ENCODE measurements at regions not wholly inside any gene's neighbourhood (a gene's known extent, or its start where the extent isn't known, plus 50 kb on each side); places are given as distances from the start of the nearest gene placed in this dataset.
"Not testable (repeated sequence)": the region's sequence is repeated elsewhere in the genome, so short reads cannot be mapped to it uniquely, and the experiment has no call there.

DNA sequence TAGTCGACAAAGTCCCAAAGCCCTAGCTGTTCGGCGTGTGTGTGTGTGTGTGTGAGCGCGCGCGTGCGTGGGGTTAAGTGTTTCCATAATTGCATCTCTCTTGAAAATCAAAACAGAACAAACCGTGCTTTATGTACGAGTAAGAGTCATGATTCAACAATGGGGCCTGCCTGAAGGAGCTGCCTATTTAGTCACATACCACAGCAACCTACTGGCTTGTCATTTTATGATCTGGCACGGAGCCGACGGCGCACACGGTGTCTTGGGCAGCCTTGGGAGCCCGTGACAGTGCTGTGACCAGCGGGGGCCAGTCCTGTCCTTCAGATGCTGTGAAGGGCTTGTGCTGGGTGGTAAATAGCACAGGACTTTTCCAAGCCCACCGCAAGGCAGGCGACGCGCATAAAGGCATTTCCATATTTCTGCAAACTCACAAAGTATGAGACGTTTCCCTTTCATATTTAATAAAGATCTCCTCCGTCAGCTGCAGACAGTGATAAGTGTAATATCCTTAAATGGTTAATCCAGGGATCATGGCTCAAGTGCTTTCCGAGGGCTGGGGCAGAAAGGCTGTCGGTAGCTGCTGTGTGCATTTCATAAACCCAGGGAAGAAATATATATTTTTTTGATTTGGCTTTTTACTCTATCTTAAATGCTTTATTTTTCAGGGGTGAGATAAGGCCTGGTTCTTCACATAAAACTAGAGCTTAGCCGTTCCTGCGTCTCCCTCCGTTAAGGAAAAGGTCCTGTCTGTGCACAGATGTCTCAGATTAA, 270.2 kb upstream of the IRX1 start:
- H3K27ac ChIP-seq (ENCODE audit: low read depth, low read length), result no peak overlapping the region
- ChIA-PET CTCF (no interaction called here), POLR2A (no interaction called here)
- H3K27me3 ChIP-seq (ENCODE audit: control insufficient read depth, insufficient read depth, low read length), result no peaks in the 10 kb centered on the region
- H3K9me3 ChIP-seq (ENCODE audit: control insufficient read depth, insufficient read depth, low read length), result peaks cover 91% of the 10 kb centered on the region
- DNase-seq (ENCODE audit: low read depth, low spot score), result no peak
- TF ChIP-seq, protein P1, sequence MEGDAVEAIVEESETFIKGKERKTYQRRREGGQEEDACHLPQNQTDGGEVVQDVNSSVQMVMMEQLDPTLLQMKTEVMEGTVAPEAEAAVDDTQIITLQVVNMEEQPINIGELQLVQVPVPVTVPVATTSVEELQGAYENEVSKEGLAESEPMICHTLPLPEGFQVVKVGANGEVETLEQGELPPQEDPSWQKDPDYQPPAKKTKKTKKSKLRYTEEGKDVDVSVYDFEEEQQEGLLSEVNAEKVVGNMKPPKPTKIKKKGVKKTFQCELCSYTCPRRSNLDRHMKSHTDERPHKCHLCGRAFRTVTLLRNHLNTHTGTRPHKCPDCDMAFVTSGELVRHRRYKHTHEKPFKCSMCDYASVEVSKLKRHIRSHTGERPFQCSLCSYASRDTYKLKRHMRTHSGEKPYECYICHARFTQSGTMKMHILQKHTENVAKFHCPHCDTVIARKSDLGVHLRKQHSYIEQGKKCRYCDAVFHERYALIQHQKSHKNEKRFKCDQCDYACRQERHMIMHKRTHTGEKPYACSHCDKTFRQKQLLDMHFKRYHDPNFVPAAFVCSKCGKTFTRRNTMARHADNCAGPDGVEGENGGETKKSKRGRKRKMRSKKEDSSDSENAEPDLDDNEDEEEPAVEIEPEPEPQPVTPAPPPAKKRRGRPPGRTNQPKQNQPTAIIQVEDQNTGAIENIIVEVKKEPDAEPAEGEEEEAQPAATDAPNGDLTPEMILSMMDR (IDR thresholded peaks at IDR 0.05; ENCODE audit: low read depth, low read length), result no peak
- no peak overlapping the region for H3K4me3 ChIP-seq (ENCODE audit: low read depth, low read length)

DNA sequence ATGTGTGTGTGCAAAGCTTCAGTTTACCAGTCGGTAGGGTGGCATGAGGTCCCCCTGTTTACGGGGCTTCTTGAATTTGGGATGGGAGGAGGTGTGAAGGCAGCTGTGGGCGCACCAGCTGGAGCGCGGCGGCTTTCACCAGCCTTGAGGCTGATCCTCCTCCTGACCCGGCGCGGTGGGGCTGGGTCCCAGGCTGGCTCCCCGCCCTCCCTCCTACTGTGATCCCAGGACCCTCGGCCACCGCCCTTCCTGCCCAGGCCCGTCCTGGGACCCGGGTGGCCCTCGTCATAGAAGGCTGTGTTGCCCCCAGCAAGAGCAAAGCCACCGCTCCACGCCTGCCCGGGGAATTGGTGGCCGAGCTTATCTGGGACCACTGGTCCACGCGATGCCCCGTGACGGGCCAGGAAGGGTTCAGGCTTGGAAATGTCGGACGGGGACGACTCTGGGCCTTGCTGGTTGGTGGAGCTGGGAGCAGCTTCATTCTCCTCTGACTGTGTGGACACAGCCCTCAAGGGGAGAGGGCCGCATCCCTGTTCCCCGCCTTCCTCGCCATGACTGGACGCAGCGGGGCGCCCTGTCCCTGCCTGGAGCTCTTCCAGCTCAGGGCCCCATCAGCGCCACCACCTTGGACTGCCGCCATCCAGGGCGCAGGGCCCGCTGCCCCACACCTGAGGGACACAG, 271.1 kb upstream of the IRX1 start:
- TF ChIP-seq, protein P1 (IDR thresholded peaks at IDR 0.05; ENCODE audit: low read depth, low read length), result no peak
- Histone ChIP-seq H3K27ac (ENCODE audit: low read depth, low read length) (no peak overlapping the region), H3K4me3 (ENCODE audit: low read depth, low read length) (no peak overlapping the region), H3K9me3 (ENCODE audit: control insufficient read depth, insufficient read depth, low read length) (peaks cover 90% of the 10 kb centered on the region), H3K27me3 (ENCODE audit: control insufficient read depth, insufficient read depth, low read length) (no peaks in the 10 kb centered on the region)
- CTCF ChIA-PET, result no interaction called here
- POLR2A ChIA-PET, result no interaction called here
- no peak for DNase-seq (ENCODE audit: low read depth, low spot score)

DNA sequence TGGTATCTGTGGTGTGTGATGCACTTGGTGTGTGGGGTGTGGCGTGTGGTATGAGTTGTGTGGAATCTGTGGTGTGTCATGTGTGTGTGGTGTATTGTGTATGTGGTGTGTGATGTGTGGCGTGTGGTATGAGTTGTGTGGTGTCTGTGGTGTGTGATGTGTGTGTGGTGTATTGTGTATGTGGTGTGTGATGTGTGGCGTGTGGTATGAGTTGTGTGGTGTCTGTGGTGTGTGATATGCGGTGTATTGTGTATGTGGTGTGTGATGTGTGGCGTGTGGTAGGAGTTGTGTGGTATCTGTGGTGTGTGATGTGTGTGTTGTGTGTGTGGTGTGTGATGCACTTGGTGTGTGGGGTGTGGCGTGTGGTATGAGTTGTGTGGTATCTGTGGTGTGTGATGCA, 271.7 kb upstream of the IRX1 start:
- CTCF ChIA-PET; H3K27me3 ChIP-seq (ENCODE audit: control insufficient read depth, insufficient read depth, low read length); POLR2A ChIA-PET; DNase-seq (ENCODE audit: low read depth, low spot score); H3K4me3 ChIP-seq (ENCODE audit: low read depth, low read length); H3K27ac ChIP-seq (ENCODE audit: low read depth, low read length): not testable (repeated sequence)
- H3K9me3 ChIP-seq (ENCODE audit: control insufficient read depth, insufficient read depth, low read length), result peaks cover 87% of the 10 kb centered on the region

DNA sequence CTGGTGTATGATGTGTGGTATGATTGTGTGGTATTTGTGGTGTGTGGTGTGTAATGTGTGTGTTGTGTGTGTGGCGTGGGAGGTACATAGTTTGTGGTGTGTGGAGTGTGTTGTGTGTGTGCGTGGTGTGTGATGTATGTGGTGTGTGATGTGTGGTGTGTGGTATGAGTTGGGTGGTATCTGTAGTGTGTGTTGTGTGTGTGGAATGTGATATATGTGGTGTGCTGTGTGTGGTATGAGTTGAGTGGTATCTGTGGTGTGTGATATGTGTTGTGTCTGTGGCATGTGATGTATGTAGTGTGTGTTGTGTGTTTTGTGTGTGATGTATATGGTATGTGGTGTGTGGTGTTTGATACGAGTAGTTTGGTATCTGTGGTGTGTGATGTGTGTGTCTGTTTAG, 272.5 kb upstream of the IRX1 start:
- TF ChIP-seq, protein P1 (IDR thresholded peaks at IDR 0.05; ENCODE audit: low read depth, low read length), result no peak
- CTCF ChIA-PET, result no interaction called here
- H3K27ac ChIP-seq (ENCODE audit: low read depth, low read length), result no peak overlapping the region
- no peaks in the 10 kb centered on the region for H3K27me3 ChIP-seq (ENCODE audit: control insufficient read depth, insufficient read depth, low read length)
- peaks cover 84% of the 10 kb centered on the region for H3K9me3 ChIP-seq (ENCODE audit: control insufficient read depth, insufficient read depth, low read length)
- H3K4me3 ChIP-seq (ENCODE audit: low read depth, low read length), result no peak overlapping the region
- POLR2A ChIA-PET, result no interaction called here
- no peak for DNase-seq (ENCODE audit: low read depth, low spot score)

DNA sequence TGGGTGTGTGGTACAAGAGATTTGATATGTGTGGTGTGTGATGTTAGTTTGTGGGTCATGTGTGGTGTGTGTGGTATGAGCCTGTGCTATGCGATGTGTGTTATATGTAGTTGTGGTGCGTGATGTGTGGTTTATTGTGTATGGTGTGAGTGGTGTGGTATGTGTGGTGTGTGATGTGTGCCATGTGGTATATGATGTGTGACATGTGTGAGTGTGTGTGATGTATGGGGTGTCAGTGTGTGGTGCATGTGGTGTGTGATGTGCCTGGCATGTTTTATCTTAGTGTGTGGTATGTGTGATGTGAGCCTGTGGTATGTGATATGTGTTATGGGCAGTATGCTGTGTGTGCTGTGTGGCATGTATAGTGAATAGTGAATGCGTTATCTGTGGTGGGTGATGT, 273.0 kb upstream of the IRX1 start:
- TF ChIP-seq, protein P1 (IDR thresholded peaks at IDR 0.05; ENCODE audit: low read depth, low read length), result no peak
- H3K9me3 ChIP-seq (ENCODE audit: control insufficient read depth, insufficient read depth, low read length), result peaks cover 79% of the 10 kb centered on the region
- DNase-seq (ENCODE audit: low read depth, low spot score), result no peak
- H3K27ac ChIP-seq (ENCODE audit: low read depth, low read length), result no peak overlapping the region
- no peak overlapping the region for H3K4me3 ChIP-seq (ENCODE audit: low read depth, low read length)
- ChIA-PET CTCF (no interaction called here), POLR2A (no interaction called here)
- no peaks in the 10 kb centered on the region for H3K27me3 ChIP-seq (ENCODE audit: control insufficient read depth, insufficient read depth, low read length)
